ENCODE measurements at regions not wholly inside any gene's neighbourhood (a gene's known extent, or its start where the extent isn't known, plus 50 kb on each side); places are given as distances from the start of the nearest gene placed in this dataset.

DNA sequence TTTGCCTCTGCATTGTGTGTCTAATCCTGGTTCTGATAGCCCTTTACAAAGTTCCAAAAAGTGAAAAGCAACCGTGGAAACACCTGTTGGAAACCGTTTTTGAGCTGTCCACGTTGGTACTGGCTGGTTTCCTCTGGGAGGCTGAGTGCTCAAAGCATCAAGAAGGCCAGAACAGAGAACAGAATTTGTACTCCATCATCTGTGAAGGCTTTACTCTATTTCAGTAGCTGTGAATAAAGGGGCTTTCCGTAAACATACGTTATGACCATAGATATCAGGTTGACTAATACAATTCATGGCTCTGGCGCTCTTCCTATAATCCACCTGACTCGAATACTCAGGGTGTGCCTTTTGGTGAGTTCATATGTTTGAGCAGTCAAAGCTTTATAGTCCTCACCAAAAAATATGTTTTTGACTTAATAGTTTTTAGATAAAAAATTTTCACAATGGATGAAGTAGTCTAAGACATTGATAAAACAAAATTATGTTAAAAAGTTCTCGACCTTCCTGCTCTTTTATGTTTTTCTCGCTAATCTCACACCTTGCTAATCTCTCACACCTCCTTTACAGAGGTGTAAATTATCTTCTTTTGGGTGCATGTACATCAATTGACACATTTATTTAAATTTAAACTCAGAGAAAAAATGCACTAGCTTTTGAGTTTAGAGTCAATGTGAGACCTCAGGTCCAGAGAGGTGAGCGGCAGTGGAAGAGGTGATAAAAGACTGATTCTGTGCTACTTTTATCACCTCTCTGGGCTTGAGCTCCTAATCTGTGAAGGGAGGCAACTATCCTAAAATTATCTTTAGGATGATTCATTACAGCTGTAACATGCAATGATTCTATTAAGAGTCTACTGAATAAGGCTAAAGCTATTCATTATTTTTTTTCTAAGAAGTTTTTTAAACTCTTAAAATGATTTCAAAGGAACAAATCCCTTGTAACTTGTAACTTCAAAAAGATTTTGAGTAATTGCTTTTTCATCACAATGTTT is 65.3 kb downstream of the CXCR4 start (continued):
- TF ChIP-seq, protein P1, sequence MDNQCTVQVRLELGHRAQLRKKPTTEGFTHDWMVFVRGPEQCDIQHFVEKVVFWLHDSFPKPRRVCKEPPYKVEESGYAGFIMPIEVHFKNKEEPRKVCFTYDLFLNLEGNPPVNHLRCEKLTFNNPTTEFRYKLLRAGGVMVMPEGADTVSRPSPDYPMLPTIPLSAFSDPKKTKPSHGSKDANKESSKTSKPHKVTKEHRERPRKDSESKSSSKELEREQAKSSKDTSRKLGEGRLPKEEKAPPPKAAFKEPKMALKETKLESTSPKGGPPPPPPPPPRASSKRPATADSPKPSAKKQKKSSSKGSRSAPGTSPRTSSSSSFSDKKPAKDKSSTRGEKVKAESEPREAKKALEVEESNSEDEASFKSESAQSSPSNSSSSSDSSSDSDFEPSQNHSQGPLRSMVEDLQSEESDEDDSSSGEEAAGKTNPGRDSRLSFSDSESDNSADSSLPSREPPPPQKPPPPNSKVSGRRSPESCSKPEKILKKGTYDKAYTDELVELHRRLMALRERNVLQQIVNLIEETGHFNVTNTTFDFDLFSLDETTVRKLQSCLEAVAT (IDR thresholded peaks at IDR 0.05): no peak
- TF ChIP-seq BCL11A (IDR thresholded peaks at IDR 0.05; ENCODE audit: low read depth, low read length) (peak; percentile 33; the same call in 1 of the 2 replicates), ZNF622 (IDR thresholded peaks at IDR 0.05) (no peak), IRF4 (IDR thresholded peaks at IDR 0.05; ENCODE audit: low read depth, low read length) (peak; percentile 64; the same call in 1 of the 2 replicates), ZZZ3 (IDR thresholded peaks at IDR 0.05; ENCODE audit: control insufficient read depth, insufficient read length, low read depth) (no peak), ZBED1 (IDR thresholded peaks at IDR 0.05; ENCODE audit: borderline replicate concordance) (no peak), ETV6 (conservative IDR thresholded peaks at IDR 0.05 in 1 of 2, IDR thresholded peaks at IDR 0.05 in 1 of 2; ENCODE audit: borderline replicate concordance in 1 of 2, low read depth in 1 of 2) (peak in 1 of 2 experiments; percentile 68; a peak in 2 of 4 replicates), JUND (IDR thresholded peaks at IDR 0.05; ENCODE audit: low read depth, low read length) (peak; percentile 44; the same call in 1 of the 2 replicates), CHD1 (IDR thresholded peaks at IDR 0.05; ENCODE audit: low read depth, low read length) (no peak), IKZF1 (conservative IDR thresholded peaks at IDR 0.05) (no peak; the same call in 1 of the 2 replicates), HDGF (IDR thresholded peaks at IDR 0.05) (no peak), SREBF1 (IDR thresholded peaks at IDR 0.05; ENCODE audit: low read length) (no peak), NFYB (IDR thresholded peaks at IDR 0.05; ENCODE audit: insufficient read depth, low read depth, low read length) (no peak), ZSCAN29 (IDR thresholded peaks at IDR 0.05) (no peak), CBX5 (IDR thresholded peaks at IDR 0.05; ENCODE audit: low read depth) (no peak), EED (IDR thresholded peaks at IDR 0.05; ENCODE audit: low read depth) (peak; percentile 71; the same call in 1 of the 2 replicates), BRCA1 (IDR thresholded peaks at IDR 0.05; ENCODE audit: low read depth, low read length) (no peak)
- TF ChIP-seq, protein P2, sequence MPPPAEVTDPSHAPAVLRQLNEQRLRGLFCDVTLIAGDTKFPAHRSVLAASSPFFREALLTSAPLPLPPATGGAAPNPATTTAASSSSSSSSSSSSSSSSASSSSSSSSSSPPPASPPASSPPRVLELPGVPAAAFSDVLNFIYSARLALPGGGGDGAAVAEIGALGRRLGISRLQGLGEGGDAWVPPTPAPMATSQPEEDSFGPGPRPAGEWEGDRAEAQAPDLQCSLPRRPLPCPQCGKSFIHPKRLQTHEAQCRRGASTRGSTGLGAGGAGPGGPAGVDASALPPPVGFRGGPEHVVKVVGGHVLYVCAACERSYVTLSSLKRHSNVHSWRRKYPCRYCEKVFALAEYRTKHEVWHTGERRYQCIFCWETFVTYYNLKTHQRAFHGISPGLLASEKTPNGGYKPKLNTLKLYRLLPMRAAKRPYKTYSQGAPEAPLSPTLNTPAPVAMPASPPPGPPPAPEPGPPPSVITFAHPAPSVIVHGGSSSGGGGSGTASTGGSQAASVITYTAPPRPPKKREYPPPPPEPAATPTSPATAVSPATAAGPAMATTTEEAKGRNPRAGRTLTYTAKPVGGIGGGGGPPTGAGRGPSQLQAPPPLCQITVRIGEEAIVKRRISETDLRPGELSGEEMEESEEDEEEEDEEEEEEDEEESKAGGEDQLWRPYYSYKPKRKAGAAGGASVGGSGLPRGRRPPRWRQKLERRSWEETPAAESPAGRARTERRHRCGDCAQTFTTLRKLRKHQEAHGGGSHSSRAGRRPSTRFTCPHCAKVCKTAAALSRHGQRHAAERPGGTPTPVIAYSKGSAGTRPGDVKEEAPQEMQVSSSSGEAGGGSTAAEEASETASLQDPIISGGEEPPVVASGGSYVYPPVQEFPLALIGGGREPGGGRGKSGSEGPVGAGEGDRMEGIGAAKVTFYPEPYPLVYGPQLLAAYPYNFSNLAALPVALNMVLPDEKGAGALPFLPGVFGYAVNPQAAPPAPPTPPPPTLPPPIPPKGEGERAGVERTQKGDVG (CRISPR knock-in tag; IDR thresholded peaks at IDR 0.05): no peak
- TF ChIP-seq, protein P3, sequence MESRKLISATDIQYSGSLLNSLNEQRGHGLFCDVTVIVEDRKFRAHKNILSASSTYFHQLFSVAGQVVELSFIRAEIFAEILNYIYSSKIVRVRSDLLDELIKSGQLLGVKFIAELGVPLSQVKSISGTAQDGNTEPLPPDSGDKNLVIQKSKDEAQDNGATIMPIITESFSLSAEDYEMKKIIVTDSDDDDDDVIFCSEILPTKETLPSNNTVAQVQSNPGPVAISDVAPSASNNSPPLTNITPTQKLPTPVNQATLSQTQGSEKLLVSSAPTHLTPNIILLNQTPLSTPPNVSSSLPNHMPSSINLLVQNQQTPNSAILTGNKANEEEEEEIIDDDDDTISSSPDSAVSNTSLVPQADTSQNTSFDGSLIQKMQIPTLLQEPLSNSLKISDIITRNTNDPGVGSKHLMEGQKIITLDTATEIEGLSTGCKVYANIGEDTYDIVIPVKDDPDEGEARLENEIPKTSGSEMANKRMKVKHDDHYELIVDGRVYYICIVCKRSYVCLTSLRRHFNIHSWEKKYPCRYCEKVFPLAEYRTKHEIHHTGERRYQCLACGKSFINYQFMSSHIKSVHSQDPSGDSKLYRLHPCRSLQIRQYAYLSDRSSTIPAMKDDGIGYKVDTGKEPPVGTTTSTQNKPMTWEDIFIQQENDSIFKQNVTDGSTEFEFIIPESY (IDR thresholded peaks at IDR 0.05): no peak
